ENCODE measurements at regions not wholly inside any gene's neighbourhood (a gene's known extent, or its start where the extent isn't known, plus 50 kb on each side); places are given as distances from the start of the nearest gene placed in this dataset.

GRCh38 chr14:29311983-29312382, 545.4 kb downstream of the FOXG1 start:
- DNase-seq (no peak), ATAC-seq (no peak)
- H3K27me3 ChIP-seq = no peaks in the 10 kb centered on the region
- intact Hi-C loops (cut with DNase I) = no loop called here
- no peak for TF ChIP-seq CTCF (IDR thresholded peaks at IDR 0.05)
- no peaks in the 10 kb centered on the region for H3K36me3 ChIP-seq
- no peaks in the 10 kb centered on the region for H3K9me3 ChIP-seq
- H3K4me1 ChIP-seq = no peaks in the 10 kb centered on the region
- no peak overlapping the region for H3K4me3 ChIP-seq
- H3K27ac ChIP-seq = no peak overlapping the region

GRCh38 chr14:29316936-29317335, 550.3 kb downstream of the FOXG1 start:
- Histone ChIP-seq H3K4me3 (no peak overlapping the region), H3K36me3 (no peaks in the 10 kb centered on the region), H3K4me1 (no peaks in the 10 kb centered on the region), H3K27ac (no peak overlapping the region), H3K27me3 (no peaks in the 10 kb centered on the region), H3K9me3 (no peaks in the 10 kb centered on the region)
- ATAC-seq (no peak), DNase-seq (no peak)
- intact Hi-C loops (cut with DNase I) = no loop called here
- no peak for TF ChIP-seq CTCF (IDR thresholded peaks at IDR 0.05)

- TF ChIP-seq CTCF (IDR thresholded peaks at IDR 0.05) = no peak
- Histone ChIP-seq H3K27ac (no peak overlapping the region), H3K4me1 (no peaks in the 10 kb centered on the region), H3K9me3 (no peaks in the 10 kb centered on the region), H3K4me3 (no peak overlapping the region), H3K36me3 (no peaks in the 10 kb centered on the region), H3K27me3 (no peaks in the 10 kb centered on the region)
- ATAC-seq (no peak), DNase-seq (no peak)
- intact Hi-C loops (cut with DNase I) = no loop called here
Measured at GRCh38 chr14:29317423-29317822, 550.8 kb downstream of the FOXG1 start.

- ATAC-seq = no peak
- Histone ChIP-seq H3K4me3 (no peak overlapping the region), H3K36me3 (no peaks in the 10 kb centered on the region), H3K27me3 (no peaks in the 10 kb centered on the region), H3K27ac (no peak overlapping the region), H3K4me1 (no peaks in the 10 kb centered on the region), H3K9me3 (no peaks in the 10 kb centered on the region)
- no peak for TF ChIP-seq CTCF (IDR thresholded peaks at IDR 0.05)
- intact Hi-C loops (cut with DNase I) = no loop called here
- DNase-seq = no peak
Measured at GRCh38 chr14:29320286-29320685, 553.7 kb downstream of the FOXG1 start.

GRCh38 chr14:29321646-29322045, 555.1 kb downstream of the FOXG1 start:
- H3K27me3 ChIP-seq = no peaks in the 10 kb centered on the region
- H3K27ac ChIP-seq = no peak overlapping the region
- intact Hi-C loops (cut with DNase I) = no loop called here
- H3K4me3 ChIP-seq = no peak overlapping the region
- H3K4me1 ChIP-seq = no peaks in the 10 kb centered on the region
- ATAC-seq (no peak), DNase-seq (no peak)
- TF ChIP-seq CTCF (IDR thresholded peaks at IDR 0.05) = no peak
- H3K36me3 ChIP-seq = no peaks in the 10 kb centered on the region
- no peaks in the 10 kb centered on the region for H3K9me3 ChIP-seq

GRCh38 chr14:29339494-29340172, 573.0 kb downstream of the FOXG1 start:
- no peak for ATAC-seq
- no peak for DNase-seq
- intact Hi-C loops (cut with DNase I) = no loop called here
- H3K4me3 ChIP-seq = no peak overlapping the region
- no peaks in the 10 kb centered on the region for H3K9me3 ChIP-seq
- TF ChIP-seq CTCF (IDR thresholded peaks at IDR 0.05) = no peak
- no peaks in the 10 kb centered on the region for H3K27me3 ChIP-seq
- H3K36me3 ChIP-seq = no peaks in the 10 kb centered on the region
- no peaks in the 10 kb centered on the region for H3K4me1 ChIP-seq
- no peak overlapping the region for H3K27ac ChIP-seq

Measured in upper lobe of right lung (tissue), 1 donor.